ENCODE measurements at regions not wholly inside any gene's neighbourhood (a gene's known extent, or its start where the extent isn't known, plus 50 kb on each side); places are given as distances from the start of the nearest gene placed in this dataset.

DNA sequence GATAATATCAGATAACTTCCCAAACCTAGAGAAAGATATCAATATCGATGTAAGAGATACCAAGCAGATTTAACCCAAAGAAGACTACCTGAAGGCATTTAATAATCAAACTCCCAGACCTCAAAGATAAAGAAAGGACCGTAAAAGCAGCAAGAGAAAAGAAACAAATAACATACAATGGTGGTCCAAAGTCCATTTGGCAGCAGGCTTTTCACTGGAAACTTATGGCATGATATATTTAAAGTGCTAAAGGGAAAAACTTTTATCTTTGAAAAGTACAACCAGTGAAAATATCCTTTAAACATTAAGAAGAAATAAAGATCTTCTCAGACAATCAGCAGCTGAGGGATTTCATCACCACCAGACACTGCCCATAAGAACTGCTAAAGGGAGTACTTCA lies 812.7 kb upstream of the ADAMTS5 start:
- TF ChIP-seq, protein P1, sequence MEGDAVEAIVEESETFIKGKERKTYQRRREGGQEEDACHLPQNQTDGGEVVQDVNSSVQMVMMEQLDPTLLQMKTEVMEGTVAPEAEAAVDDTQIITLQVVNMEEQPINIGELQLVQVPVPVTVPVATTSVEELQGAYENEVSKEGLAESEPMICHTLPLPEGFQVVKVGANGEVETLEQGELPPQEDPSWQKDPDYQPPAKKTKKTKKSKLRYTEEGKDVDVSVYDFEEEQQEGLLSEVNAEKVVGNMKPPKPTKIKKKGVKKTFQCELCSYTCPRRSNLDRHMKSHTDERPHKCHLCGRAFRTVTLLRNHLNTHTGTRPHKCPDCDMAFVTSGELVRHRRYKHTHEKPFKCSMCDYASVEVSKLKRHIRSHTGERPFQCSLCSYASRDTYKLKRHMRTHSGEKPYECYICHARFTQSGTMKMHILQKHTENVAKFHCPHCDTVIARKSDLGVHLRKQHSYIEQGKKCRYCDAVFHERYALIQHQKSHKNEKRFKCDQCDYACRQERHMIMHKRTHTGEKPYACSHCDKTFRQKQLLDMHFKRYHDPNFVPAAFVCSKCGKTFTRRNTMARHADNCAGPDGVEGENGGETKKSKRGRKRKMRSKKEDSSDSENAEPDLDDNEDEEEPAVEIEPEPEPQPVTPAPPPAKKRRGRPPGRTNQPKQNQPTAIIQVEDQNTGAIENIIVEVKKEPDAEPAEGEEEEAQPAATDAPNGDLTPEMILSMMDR (conservative IDR thresholded peaks at IDR 0.05; ENCODE audit: low read length): no peak
- TF ChIP-seq EZH2phosphoT487 (IDR thresholded peaks at IDR 0.05; ENCODE audit: borderline replicate concordance): no peak

All from Loucy (cell line).